NCI-H187 treated with DMSO at 0.1 percent for 48 hours (cell line): ENCODE measurements at regions not wholly inside any gene's neighbourhood (a gene's known extent, or its start where the extent isn't known, plus 50 kb on each side); places are given as distances from the start of the nearest gene placed in this dataset.

Experiments
- DNase-seq: peaks from one replicate; lab custom pipeline; 2025; lab: John Stamatoyannopoulos, UW

GRCh38 chr9:91066856-91067255, 265.2 kb downstream of the SYK start:
- no peak for DNase-seq

- DNase-seq, result no peak
Measured at GRCh38 chr9:91067306-91067860, 265.8 kb downstream of the SYK start.

- no peak for DNase-seq
Measured at GRCh38 chr9:91071184-91071990, 269.8 kb downstream of the SYK start.

- peak; percentile 12 for DNase-seq
Measured at GRCh38 chr9:91073049-91073810, 271.6 kb downstream of the SYK start.

- no peak for DNase-seq
Measured at GRCh38 chr9:91073811-91074771, 272.5 kb downstream of the SYK start.

GRCh38 chr9:91074866-91075265, 273.2 kb downstream of the SYK start:
- DNase-seq, result no peak

- no peak for DNase-seq
Measured at GRCh38 chr9:91075279-91075678, 273.7 kb downstream of the SYK start.

- no peak for DNase-seq
Measured at GRCh38 chr9:91077624-91078368, 276.2 kb downstream of the SYK start.

- DNase-seq, result no peak
Measured at GRCh38 chr9:91078369-91078695, 276.7 kb downstream of the SYK start.

GRCh38 chr9:91082731-91083130, 279.0 kb downstream of the AUH start:
- DNase-seq, result peak; percentile 76

- DNase-seq, result no peak
Measured at GRCh38 chr9:91084896-91085516, 276.7 kb downstream of the AUH start.

GRCh38 chr9:91085517-91086291, 276.0 kb downstream of the AUH start:
- no peak for DNase-seq

- no peak for DNase-seq
Measured at GRCh38 chr9:91086657-91087461, 274.9 kb downstream of the AUH start.

- DNase-seq, result no peak
Measured at GRCh38 chr9:91087462-91087759, 274.3 kb downstream of the AUH start.

GRCh38 chr9:91089405-91090129, 272.2 kb downstream of the AUH start:
- peak; percentile 34 for DNase-seq

GRCh38 chr9:91090130-91090410, 271.6 kb downstream of the AUH start:
- DNase-seq, result no peak

- DNase-seq, result no peak
Measured at GRCh38 chr9:91092214-91092613, 269.5 kb downstream of the AUH start.

- DNase-seq, result no peak
Measured at GRCh38 chr9:91094324-91095088, 267.2 kb downstream of the AUH start.
